MM.1S (cell line): ENCODE measurements at regions not wholly inside any gene's neighbourhood (a gene's known extent, or its start where the extent isn't known, plus 50 kb on each side); places are given as distances from the start of the nearest gene placed in this dataset.

ENCODE experiments used
- CTCF ChIP-seq: fragments of 300-600 bp; sonication (generic); IDR thresholded peaks from 2 replicates; pipeline ENCODE4 v1.5.1; 2016; ENCODE audit warnings: antibody characterized with exemption, low read length, mixed read lengths
- EZH2 ChIP-seq: fragments of 300-600 bp; sonication (generic); optimal IDR thresholded peaks from 2 replicates; pipeline ENCODE3; 2017; ENCODE audit warnings: low read depth, mild to moderate bottlenecking, antibody characterized with exemption, low read length, mixed read lengths

- TF ChIP-seq CTCF (no peak), EZH2 (no peak)
Measured at GRCh38 chr7:18179093-18179492, 151.4 kb upstream of the PRPS1L1 start.
